ENCODE measurements at regions not wholly inside any gene's neighbourhood (a gene's known extent, or its start where the extent isn't known, plus 50 kb on each side); places are given as distances from the start of the nearest gene placed in this dataset.

GRCh38 chr2:215698566-215698965, 262.7 kb upstream of the FN1 start:
- no peaks in the 10 kb centered on the region for H3K27me3 ChIP-seq (ENCODE audit: control insufficient read depth, insufficient read depth, low read length)
- no peak overlapping the region for H3K4me3 ChIP-seq (ENCODE audit: low read depth, low read length)
- DNase-seq (ENCODE audit: low read depth) (peak; percentile 95), FAIRE-seq (peak; percentile 88)
- TF ChIP-seq CTCF (IDR thresholded peaks at IDR 0.05; ENCODE audit: insufficient read depth, low read length, severe bottlenecking), result no peak
- H3K36me3 ChIP-seq (ENCODE audit: control insufficient read depth, insufficient read depth, low read length), result no peaks in the 10 kb centered on the region

GRCh38 chr2:215697496-215697895, 261.6 kb upstream of the FN1 start:
- TF ChIP-seq CTCF (IDR thresholded peaks at IDR 0.05; ENCODE audit: insufficient read depth, low read length, severe bottlenecking), result no peak
- no peak for FAIRE-seq
- DNase-seq (ENCODE audit: low read depth), result no peak
- Histone ChIP-seq H3K27me3 (ENCODE audit: control insufficient read depth, insufficient read depth, low read length) (no peaks in the 10 kb centered on the region), H3K36me3 (ENCODE audit: control insufficient read depth, insufficient read depth, low read length) (no peaks in the 10 kb centered on the region), H3K4me3 (ENCODE audit: low read depth, low read length) (no peak overlapping the region)

- FAIRE-seq (no peak), DNase-seq (ENCODE audit: low read depth) (no peak)
- H3K27me3 ChIP-seq (ENCODE audit: control insufficient read depth, insufficient read depth, low read length), result no peaks in the 10 kb centered on the region
- H3K36me3 ChIP-seq (ENCODE audit: control insufficient read depth, insufficient read depth, low read length), result no peaks in the 10 kb centered on the region
- TF ChIP-seq CTCF (IDR thresholded peaks at IDR 0.05; ENCODE audit: insufficient read depth, low read length, severe bottlenecking), result no peak
- no peak overlapping the region for H3K4me3 ChIP-seq (ENCODE audit: low read depth, low read length)
Observed at GRCh38 chr2:215697003-215697402, 261.1 kb upstream of the FN1 start.

GRCh38 chr2:215695861-215696260, 260.0 kb upstream of the FN1 start:
- H3K36me3 ChIP-seq (ENCODE audit: control insufficient read depth, insufficient read depth, low read length), result no peaks in the 10 kb centered on the region
- H3K4me3 ChIP-seq (ENCODE audit: low read depth, low read length), result no peak overlapping the region
- DNase-seq (ENCODE audit: low read depth) (no peak), FAIRE-seq (no peak)
- no peaks in the 10 kb centered on the region for H3K27me3 ChIP-seq (ENCODE audit: control insufficient read depth, insufficient read depth, low read length)
- no peak for TF ChIP-seq CTCF (IDR thresholded peaks at IDR 0.05; ENCODE audit: insufficient read depth, low read length, severe bottlenecking)

- FAIRE-seq, result no peak
- no peaks in the 10 kb centered on the region for H3K36me3 ChIP-seq (ENCODE audit: control insufficient read depth, insufficient read depth, low read length)
- no peak for DNase-seq (ENCODE audit: low read depth)
- TF ChIP-seq CTCF (IDR thresholded peaks at IDR 0.05; ENCODE audit: insufficient read depth, low read length, severe bottlenecking), result no peak
- H3K27me3 ChIP-seq (ENCODE audit: control insufficient read depth, insufficient read depth, low read length), result no peaks in the 10 kb centered on the region
- H3K4me3 ChIP-seq (ENCODE audit: low read depth, low read length), result no peak overlapping the region
Observed at GRCh38 chr2:215693999-215694580, 258.2 kb upstream of the FN1 start.
